Adrenal gland (tissue), 5 donors: ENCODE measurements at regions not wholly inside any gene's neighbourhood (a gene's known extent, or its start where the extent isn't known, plus 50 kb on each side); places are given as distances from the start of the nearest gene placed in this dataset.

Experiments used
- POLR2A ChIP-seq, 2 donors: fragments of 450-650 bp; IDR thresholded peaks; one replicate each; pipeline ENCODE4 v1.6.1; 2017; ENCODE audit warnings: antibody characterized with exemption in 2 of 2, mild to moderate bottlenecking in 2 of 2, moderate library complexity in 1 of 2
- TF ChIP-seq, protein P1 (sequence below), 6 experiments: fragments of 450-650 bp in 4 of 6; fragments of 200-600 bp in 2 of 6; sonication (generic) in 1 of 6; IDR thresholded peaks; 1 replicate in 5 of 6; 2 replicates in 1 of 6; pipeline versions ENCODE4 v1.5.1 to v1.8.0; 2016 to 2021; ENCODE audit warnings: antibody characterized with exemption in 6 of 6, mild to moderate bottlenecking in 2 of 6, moderate library complexity in 1 of 6
- donor health status: DM: no; HTN: no; CAD: no.

DNA sequence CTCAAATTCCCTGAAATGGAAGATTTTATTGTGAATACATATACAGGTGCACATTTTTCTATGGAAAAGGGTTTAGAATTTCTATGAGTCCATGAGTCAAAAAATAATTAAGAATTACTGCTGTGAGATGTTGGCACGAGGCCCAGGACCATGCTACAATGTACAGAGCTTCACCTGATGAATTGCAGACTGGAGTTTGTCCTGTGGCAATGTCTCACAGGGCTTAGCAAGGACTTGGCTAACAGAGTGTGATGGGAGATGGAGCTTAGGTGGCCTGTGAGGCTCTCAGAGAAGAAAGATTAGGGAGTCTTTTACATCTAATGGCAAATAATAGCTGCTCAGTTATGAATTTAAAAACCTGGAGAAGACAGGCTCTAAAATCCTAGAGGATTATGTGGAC is 219.5 kb upstream of the CBLB start:
- no peak for TF ChIP-seq POLR2A (IDR thresholded peaks at IDR 0.05)
- TF ChIP-seq, protein P1, sequence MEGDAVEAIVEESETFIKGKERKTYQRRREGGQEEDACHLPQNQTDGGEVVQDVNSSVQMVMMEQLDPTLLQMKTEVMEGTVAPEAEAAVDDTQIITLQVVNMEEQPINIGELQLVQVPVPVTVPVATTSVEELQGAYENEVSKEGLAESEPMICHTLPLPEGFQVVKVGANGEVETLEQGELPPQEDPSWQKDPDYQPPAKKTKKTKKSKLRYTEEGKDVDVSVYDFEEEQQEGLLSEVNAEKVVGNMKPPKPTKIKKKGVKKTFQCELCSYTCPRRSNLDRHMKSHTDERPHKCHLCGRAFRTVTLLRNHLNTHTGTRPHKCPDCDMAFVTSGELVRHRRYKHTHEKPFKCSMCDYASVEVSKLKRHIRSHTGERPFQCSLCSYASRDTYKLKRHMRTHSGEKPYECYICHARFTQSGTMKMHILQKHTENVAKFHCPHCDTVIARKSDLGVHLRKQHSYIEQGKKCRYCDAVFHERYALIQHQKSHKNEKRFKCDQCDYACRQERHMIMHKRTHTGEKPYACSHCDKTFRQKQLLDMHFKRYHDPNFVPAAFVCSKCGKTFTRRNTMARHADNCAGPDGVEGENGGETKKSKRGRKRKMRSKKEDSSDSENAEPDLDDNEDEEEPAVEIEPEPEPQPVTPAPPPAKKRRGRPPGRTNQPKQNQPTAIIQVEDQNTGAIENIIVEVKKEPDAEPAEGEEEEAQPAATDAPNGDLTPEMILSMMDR (IDR thresholded peaks at IDR 0.05) = no peak
